T-cell (primary cell): ENCODE measurements at regions not wholly inside any gene's neighbourhood (a gene's known extent, or its start where the extent isn't known, plus 50 kb on each side); places are given as distances from the start of the nearest gene placed in this dataset.

Source experiments
- ATAC-seq, 4 experiments: fragments of 200-7000 bp in 3 of 4; fragments of 150-1000 bp in 1 of 4; cut with Tn5 transposase; replicated peaks in 1 of 4; 1 replicate in 3 of 4; 2 replicates in 1 of 4; pipeline ENCODE4 v1.10.0; 2021; ENCODE audit warnings: moderate library complexity in 3 of 4, mild to moderate bottlenecking in 2 of 4, moderate number of reproducible peaks in 1 of 4
- CTCF ChIA-PET, 2 donors: fragments of 300-600 bp; sonication (Branson Sonifier 250); formaldehyde crosslinking; loops; one replicate each; lab custom pipeline; 2022; ENCODE audit warnings: antibody characterized with exemption in 2 of 2; lab: Charles Lee
- POLR2A ChIA-PET, 2 donors: fragments of 300-600 bp; sonication (Branson Sonifier 250); formaldehyde crosslinking; loops; one replicate each; lab custom pipeline; 2022; ENCODE audit warnings: antibody characterized with exemption in 2 of 2; lab: Charles Lee
- DNase-seq, 35 experiments: peaks; one replicate each; pipeline versions ENCODE4 v3.0.0 to v3.0.0-alpha.2; 2013 to 2023
- H3K27ac ChIP-seq: one replicate; pipeline ENCODE4 v1.5.1; 2013; ENCODE audit warnings: low read length
- H3K27me3 ChIP-seq, 2 experiments: replicated peaks in 1 of 2; 1 replicate in 1 of 2; 2 replicates in 1 of 2; pipeline versions ENCODE4 v1.6.1 to v1.7.0; 2013; ENCODE audit warnings: low read length in 1 of 2, mixed read lengths in 1 of 2; ENCODE audit not compliant: control insufficient read depth in 2 of 2, insufficient read depth in 2 of 2; ENCODE audit errors: extremely low read depth in 1 of 2
- H3K36me3 ChIP-seq, 2 donors: 1 replicate in 1 of 2; 2 replicates in 1 of 2; pipeline versions ENCODE4 v1.6.1 to v1.7.0; 2013; ENCODE audit warnings: low read length in 1 of 2; ENCODE audit not compliant: control insufficient read depth in 2 of 2, insufficient read depth in 1 of 2; ENCODE audit errors: extremely low read depth in 1 of 2
- H3K4me1 ChIP-seq, 2 experiments: 1 replicate in 1 of 2; 2 replicates in 1 of 2; pipeline versions ENCODE4 v1.6.1 to v1.7.0; 2013; ENCODE audit warnings: low read length in 2 of 2, mixed read lengths in 1 of 2; ENCODE audit not compliant: insufficient read depth in 2 of 2, control insufficient read depth in 1 of 2; ENCODE audit errors: extremely low read depth in 1 of 2
- H3K4me3 ChIP-seq, 2 donors: 1 replicate in 1 of 2; 2 replicates in 1 of 2; pipeline versions ENCODE4 v1.5.1 to v1.7.0; 2013; ENCODE audit warnings: mild to moderate bottlenecking in 2 of 2, low read length in 1 of 2, moderate library complexity in 1 of 2; ENCODE audit not compliant: control insufficient read depth in 1 of 2; ENCODE audit errors: extremely low read depth in 1 of 2
- H3K9me3 ChIP-seq: 2 replicates; pipeline ENCODE4 v1.7.0; 2013
- H3K27ac Mint-ChIP-seq, 2 donors: one replicate each; pipeline ENCODE4 v1.8.0; 2020 to 2021; ENCODE audit warnings: mild to moderate bottlenecking in 2 of 2, mixed read lengths in 2 of 2
- H3K27me3 Mint-ChIP-seq, 2 donors: one replicate each; pipeline ENCODE4 v1.8.0; 2021 to 2022; ENCODE audit warnings: mixed read lengths in 2 of 2
- H3K36me3 Mint-ChIP-seq: one replicate; pipeline ENCODE4 v1.8.0; 2021; ENCODE audit warnings: mixed read lengths
- H3K4me1 Mint-ChIP-seq, 3 donors: one replicate each; pipeline ENCODE4 v1.8.0; 2020 to 2022; ENCODE audit warnings: mixed read lengths in 3 of 3, mild to moderate bottlenecking in 1 of 3
- H3K4me3 Mint-ChIP-seq, 3 donors: one replicate each; pipeline ENCODE4 v1.8.0; 2020 to 2022; ENCODE audit warnings: mild to moderate bottlenecking in 3 of 3, mixed read lengths in 3 of 3, moderate library complexity in 3 of 3
- H3K9me3 Mint-ChIP-seq, 3 donors: one replicate each; pipeline ENCODE4 v1.8.0; 2020 to 2022; ENCODE audit warnings: mixed read lengths in 3 of 3
- WGBS: methylation state at CpG from one replicate; pipeline ENCODE4 v1.1.5; 2013; ENCODE audit warnings: missing lambda C conversion rate; ENCODE audit not compliant: insufficient coverage; 5-methylcytosine and 5-hydroxymethylcytosine counted together

GRCh38 chr6:97995158-97995557 lies 712.1 kb upstream of the MMS22L start:
- Mint-ChIP-seq H3K9me3 (peaks cover 0 to 8% (median 0%) of the 10 kb centered on the region in 3 donors), H3K4me1 (no peaks in the 10 kb centered on the region), H3K4me3 (no peak overlapping the region), H3K27me3 (no peaks in the 10 kb centered on the region), H3K27ac (no peak overlapping the region), H3K36me3 (no peaks in the 10 kb centered on the region)
- ATAC-seq (no peak), DNase-seq (no peak)
- Histone ChIP-seq H3K9me3 (no peaks in the 10 kb centered on the region), H3K36me3 (no peaks in the 10 kb centered on the region), H3K27ac (no peak overlapping the region), H3K27me3 (no peaks in the 10 kb centered on the region), H3K4me3 (no peak overlapping the region), H3K4me1 (no peaks in the 10 kb centered on the region)
- ChIA-PET CTCF (interaction anchor here in 1 of 2 donors (0.6 kb wide), 1 partner anchor 154 kb away, joined by 9 read pairs; no protein-coding TSS in a partner anchor), POLR2A (no interaction called here)

GRCh38 chr6:98002678-98003077 lies 719.7 kb upstream of the MMS22L start:
- H3K27ac Mint-ChIP-seq, result no peak overlapping the region
- no peak for DNase-seq
- POLR2A ChIA-PET, result no interaction called here
- H3K27me3 Mint-ChIP-seq, result no peaks in the 10 kb centered on the region
- Histone ChIP-seq H3K27me3 (no peaks in the 10 kb centered on the region), H3K36me3 (no peaks in the 10 kb centered on the region), H3K4me3 (no peak overlapping the region), H3K27ac (no peak overlapping the region), H3K4me1 (no peaks in the 10 kb centered on the region), H3K9me3 (no peaks in the 10 kb centered on the region)
- no peaks in the 10 kb centered on the region for H3K4me1 Mint-ChIP-seq
- H3K9me3 Mint-ChIP-seq, result peaks cover 2 to 11% (median 3%) of the 10 kb centered on the region in 3 donors
- CTCF ChIA-PET, result no interaction called here
- no peaks in the 10 kb centered on the region for H3K36me3 Mint-ChIP-seq
- H3K4me3 Mint-ChIP-seq, result no peak overlapping the region
- no CpG with 5 or more reads among the region's 1 CpG for WGBS
- no peak for ATAC-seq

GRCh38 chr6:98014442-98015201 lies 731.6 kb upstream of the MMS22L start:
- Mint-ChIP-seq H3K9me3 (no peaks in the 10 kb centered on the region), H3K27ac (no peak overlapping the region), H3K4me3 (no peak overlapping the region), H3K27me3 (no peaks in the 10 kb centered on the region), H3K36me3 (no peaks in the 10 kb centered on the region), H3K4me1 (no peaks in the 10 kb centered on the region)
- CTCF ChIA-PET, result no interaction called here
- H3K9me3 ChIP-seq, result no peaks in the 10 kb centered on the region
- no peaks in the 10 kb centered on the region for H3K27me3 ChIP-seq
- DNase-seq (no peak), ATAC-seq (no peak)
- no peaks in the 10 kb centered on the region for H3K4me1 ChIP-seq
- H3K4me3 ChIP-seq, result no peak overlapping the region
- no peak overlapping the region for H3K27ac ChIP-seq
- WGBS, result no CpG with 5 or more reads among the region's 6 CpGs
- POLR2A ChIA-PET, result no interaction called here
- H3K36me3 ChIP-seq, result no peaks in the 10 kb centered on the region

- ChIA-PET POLR2A (interaction anchor here in 1 of 2 donors (0.6 kb wide), 1 partner anchor 60 kb away, joined by 3 read pairs; no protein-coding TSS in a partner anchor), CTCF (no interaction called here)
- Histone ChIP-seq H3K4me3 (no peak overlapping the region), H3K36me3 (no peaks in the 10 kb centered on the region), H3K4me1 (no peaks in the 10 kb centered on the region), H3K27ac (no peak overlapping the region), H3K27me3 (no peaks in the 10 kb centered on the region), H3K9me3 (no peaks in the 10 kb centered on the region)
- WGBS, result 94% methylated on average over 3 of the region's 4 CpGs
- DNase-seq (no peak), ATAC-seq (no peak)
- H3K4me1 Mint-ChIP-seq, result no peaks in the 10 kb centered on the region
- H3K4me3 Mint-ChIP-seq, result no peak overlapping the region
- no peaks in the 10 kb centered on the region for H3K27me3 Mint-ChIP-seq
- H3K9me3 Mint-ChIP-seq, result no peaks in the 10 kb centered on the region
- H3K36me3 Mint-ChIP-seq, result no peaks in the 10 kb centered on the region
- no peak overlapping the region for H3K27ac Mint-ChIP-seq
These were observed 733.5 kb upstream of the MMS22L start for GRCh38 chr6:98016565-98016964.

- no CpG with 5 or more reads among the region's 2 CpGs for WGBS
- H3K4me1 ChIP-seq, result no peaks in the 10 kb centered on the region
- CTCF ChIA-PET, result no interaction called here
These were observed 737.2 kb upstream of the MMS22L start for GRCh38 chr6:98020222-98020621.

GRCh38 chr6:98024359-98024758 lies 741.3 kb upstream of the MMS22L start:
- Mint-ChIP-seq H3K9me3 (peaks cover 0 to 4% (median 4%) of the 10 kb centered on the region in 3 donors), H3K27ac (no peak overlapping the region)
- no peaks in the 10 kb centered on the region for H3K9me3 ChIP-seq

More at GRCh38 chr6:98020222-98020621, 737.2 kb upstream of the MMS22L start:
- Histone ChIP-seq H3K9me3 (no peaks in the 10 kb centered on the region), H3K36me3 (no peaks in the 10 kb centered on the region), H3K27ac (no peak overlapping the region), H3K27me3 (no peaks in the 10 kb centered on the region), H3K4me3 (no peak overlapping the region)
- Mint-ChIP-seq H3K27me3 (no peaks in the 10 kb centered on the region), H3K27ac (no peak overlapping the region), H3K36me3 (no peaks in the 10 kb centered on the region), H3K4me1 (no peaks in the 10 kb centered on the region), H3K4me3 (no peak overlapping the region), H3K9me3 (peaks cover 0 to 4% (median 4%) of the 10 kb centered on the region in 3 donors)
- DNase-seq (no peak), ATAC-seq (no peak)
- POLR2A ChIA-PET, result interaction anchor here in 1 of 2 donors (0.5 kb wide), 1 partner anchor 515 kb away, joined by 3 read pairs; no protein-coding TSS in a partner anchor

More at GRCh38 chr6:98024359-98024758, 741.3 kb upstream of the MMS22L start:
- H3K4me3 Mint-ChIP-seq, result no peak overlapping the region
- DNase-seq (no peak), ATAC-seq (no peak)
- WGBS, result no CpG with 5 or more reads among the region's 2 CpGs
- POLR2A ChIA-PET, result no interaction called here
- CTCF ChIA-PET, result no interaction called here
- no peaks in the 10 kb centered on the region for H3K27me3 Mint-ChIP-seq
- no peaks in the 10 kb centered on the region for H3K36me3 Mint-ChIP-seq
- Histone ChIP-seq H3K4me1 (no peaks in the 10 kb centered on the region), H3K27me3 (no peaks in the 10 kb centered on the region), H3K27ac (no peak overlapping the region), H3K36me3 (no peaks in the 10 kb centered on the region), H3K4me3 (no peak overlapping the region)
- H3K4me1 Mint-ChIP-seq, result no peaks in the 10 kb centered on the region
